22Rv1 (cell line): ENCODE measurements at regions not wholly inside any gene's neighbourhood (a gene's known extent, or its start where the extent isn't known, plus 50 kb on each side); places are given as distances from the start of the nearest gene placed in this dataset.

Source experiments
- H3K27ac ChIP-seq: fragments of 450-650 bp; 2 replicates; pipeline ENCODE4 v1.5.1; 2017
- ZFX ChIP-seq: fragments of 450-650 bp; IDR thresholded peaks from 2 replicates; pipeline ENCODE4 v1.6.1; 2017; ENCODE audit warnings: antibody characterized with exemption, borderline replicate concordance
- TF ChIP-seq, protein P1 (sequence below): fragments of 450-650 bp; IDR thresholded peaks from 2 replicates; pipeline ENCODE4 v1.5.1; 2017; ENCODE audit warnings: mild to moderate bottlenecking

DNA sequence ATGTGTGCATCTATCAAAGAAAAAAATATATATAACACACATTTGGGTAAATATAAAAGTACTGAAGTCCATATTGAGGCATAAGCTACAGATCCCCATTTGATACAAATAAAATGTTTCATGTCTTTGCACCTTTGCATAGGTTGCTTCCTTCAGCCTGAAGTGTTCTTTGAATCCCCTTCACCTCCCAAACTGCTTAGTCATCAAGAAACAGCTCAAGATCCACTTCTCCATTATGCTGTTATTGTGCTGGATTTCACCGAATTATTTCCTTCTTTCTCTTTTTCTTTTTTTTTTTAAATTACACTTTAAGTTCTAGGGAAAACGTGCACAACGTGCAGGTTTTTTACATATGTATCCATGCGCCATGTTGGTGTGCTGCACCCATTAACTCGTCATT, 419.1 kb downstream of the ENC1 start:
- TF ChIP-seq ZFX = no peak
- TF ChIP-seq, protein P1, sequence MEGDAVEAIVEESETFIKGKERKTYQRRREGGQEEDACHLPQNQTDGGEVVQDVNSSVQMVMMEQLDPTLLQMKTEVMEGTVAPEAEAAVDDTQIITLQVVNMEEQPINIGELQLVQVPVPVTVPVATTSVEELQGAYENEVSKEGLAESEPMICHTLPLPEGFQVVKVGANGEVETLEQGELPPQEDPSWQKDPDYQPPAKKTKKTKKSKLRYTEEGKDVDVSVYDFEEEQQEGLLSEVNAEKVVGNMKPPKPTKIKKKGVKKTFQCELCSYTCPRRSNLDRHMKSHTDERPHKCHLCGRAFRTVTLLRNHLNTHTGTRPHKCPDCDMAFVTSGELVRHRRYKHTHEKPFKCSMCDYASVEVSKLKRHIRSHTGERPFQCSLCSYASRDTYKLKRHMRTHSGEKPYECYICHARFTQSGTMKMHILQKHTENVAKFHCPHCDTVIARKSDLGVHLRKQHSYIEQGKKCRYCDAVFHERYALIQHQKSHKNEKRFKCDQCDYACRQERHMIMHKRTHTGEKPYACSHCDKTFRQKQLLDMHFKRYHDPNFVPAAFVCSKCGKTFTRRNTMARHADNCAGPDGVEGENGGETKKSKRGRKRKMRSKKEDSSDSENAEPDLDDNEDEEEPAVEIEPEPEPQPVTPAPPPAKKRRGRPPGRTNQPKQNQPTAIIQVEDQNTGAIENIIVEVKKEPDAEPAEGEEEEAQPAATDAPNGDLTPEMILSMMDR = no peak
- no peak overlapping the region for H3K27ac ChIP-seq

GRCh38 chr5:74216012-74216411, 424.5 kb downstream of the ENC1 start:
- TF ChIP-seq ZFX = no peak
- TF ChIP-seq, protein P1 = no peak
- no peak overlapping the region for H3K27ac ChIP-seq

DNA sequence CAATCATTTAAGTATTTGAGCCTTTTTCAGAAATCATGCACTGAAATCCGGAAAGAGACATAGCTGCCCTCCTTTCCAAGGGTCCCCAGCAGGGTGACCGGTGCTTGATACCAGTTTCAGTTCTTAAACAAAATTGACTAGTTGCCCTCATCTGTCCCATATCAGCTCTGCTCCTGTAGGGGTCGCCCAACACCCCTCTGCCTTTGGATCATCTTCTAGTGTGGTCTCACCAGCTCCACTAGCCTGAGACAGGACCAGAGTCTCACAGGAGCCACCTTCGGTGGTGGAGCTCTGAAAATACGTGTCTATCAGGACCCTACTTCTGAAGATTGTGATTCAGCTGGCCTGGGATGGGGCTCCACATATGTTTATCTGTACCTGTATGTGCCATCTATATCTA, 428.2 kb downstream of the ENC1 start:
- TF ChIP-seq, protein P1 = peak; percentile 38
- no peak for TF ChIP-seq ZFX
- no peak overlapping the region for H3K27ac ChIP-seq

- TF ChIP-seq, protein P1 = no peak
- no peak for TF ChIP-seq ZFX
- H3K27ac ChIP-seq = no peak overlapping the region
Measured at GRCh38 chr5:74209571-74209970, 431.0 kb downstream of the ENC1 start.

DNA sequence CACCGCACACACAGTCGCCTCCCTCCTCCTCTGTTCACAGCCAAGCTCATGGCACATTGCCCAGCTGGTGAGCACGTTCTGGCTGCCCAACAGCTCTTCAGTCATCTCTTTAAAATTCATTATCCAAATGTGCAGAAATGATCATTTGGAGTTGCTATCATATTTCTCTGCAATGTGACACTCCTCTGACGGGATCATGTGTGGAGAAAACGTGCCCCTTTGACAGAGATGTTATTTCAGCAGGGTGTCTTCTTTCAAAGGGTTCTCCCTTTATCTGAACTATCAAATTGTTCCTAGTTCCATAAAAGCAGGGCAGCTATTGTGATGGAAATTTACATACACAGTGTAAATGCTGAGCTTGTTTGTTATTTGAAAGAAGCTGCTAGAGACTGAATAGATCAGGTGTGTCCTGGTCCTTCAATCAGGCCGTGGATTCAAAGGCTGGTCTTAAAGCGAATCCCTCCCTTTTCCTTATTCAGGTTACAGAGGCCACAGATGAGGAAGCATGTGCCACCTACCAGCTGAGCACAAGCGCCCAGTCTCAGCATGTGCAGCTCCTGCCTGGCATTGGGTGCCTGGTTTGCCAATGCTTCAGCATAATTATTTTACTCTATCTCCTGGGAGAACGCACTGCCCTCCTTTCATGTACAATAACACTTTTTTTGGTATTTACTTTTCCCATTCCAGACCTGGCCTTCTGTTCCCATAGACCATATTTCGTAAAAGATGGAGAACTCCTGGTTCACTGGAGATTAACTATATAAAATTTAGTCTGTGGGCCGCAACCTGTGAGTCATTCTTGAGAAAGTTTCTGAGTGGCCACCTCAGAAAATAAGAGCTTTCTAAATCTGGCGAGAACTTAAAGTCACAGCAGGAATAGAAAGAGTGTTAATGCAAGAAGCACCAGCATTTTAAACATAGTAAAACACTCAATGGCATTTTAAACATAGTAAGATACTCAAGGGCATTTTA, 433.7 kb downstream of the ENC1 start:
- no peak overlapping the region for H3K27ac ChIP-seq
- no peak for TF ChIP-seq ZFX
- TF ChIP-seq, protein P1 = no peak

- TF ChIP-seq, protein P1 = no peak
- H3K27ac ChIP-seq = no peak overlapping the region
Measured at GRCh38 chr5:74205767-74206578, 434.6 kb downstream of the ENC1 start.
